T-helper 1 cell treated with Interleukin-12 subunit alpha and Interleukin-12 subunit beta and Interleukin-4 antibody, amounts not matched to agents 30 ng/mL and 1 ng/mL, for 36 hours (primary cell): ENCODE measurements at regions not wholly inside any gene's neighbourhood (a gene's known extent, or its start where the extent isn't known, plus 50 kb on each side); places are given as distances from the start of the nearest gene placed in this dataset.
"Not testable (repeated sequence)": the region's sequence is repeated elsewhere in the genome, so short reads cannot be mapped to it uniquely, and the experiment has no call there.

Source experiments
- intact Hi-C: fragments of 100-400 bp; cut with micrococcal nuclease; formaldehyde crosslinking; loops from one replicate; pipeline ENCODE4 v1.15.1; 2024

DNA sequence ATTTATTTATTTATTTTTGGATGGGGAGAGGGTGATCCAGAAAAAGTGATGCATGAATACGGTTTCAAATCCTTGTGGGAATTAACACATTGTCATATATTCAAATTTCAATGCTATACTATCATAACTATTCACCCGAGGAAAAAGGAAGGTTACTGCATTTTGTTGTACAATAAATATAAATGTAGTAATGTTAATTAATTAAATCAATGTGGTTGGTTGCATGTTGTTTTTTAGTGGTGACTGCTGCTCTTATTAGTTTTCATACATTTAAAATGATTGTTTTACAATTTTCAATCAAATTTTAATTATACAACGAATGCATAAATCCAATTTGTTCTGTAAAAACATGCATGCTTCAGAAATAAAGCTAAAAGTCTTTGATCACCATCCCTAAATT is 180.5 kb downstream of the ZFP64 start:
- intact Hi-C loops, result no loop called here

DNA sequence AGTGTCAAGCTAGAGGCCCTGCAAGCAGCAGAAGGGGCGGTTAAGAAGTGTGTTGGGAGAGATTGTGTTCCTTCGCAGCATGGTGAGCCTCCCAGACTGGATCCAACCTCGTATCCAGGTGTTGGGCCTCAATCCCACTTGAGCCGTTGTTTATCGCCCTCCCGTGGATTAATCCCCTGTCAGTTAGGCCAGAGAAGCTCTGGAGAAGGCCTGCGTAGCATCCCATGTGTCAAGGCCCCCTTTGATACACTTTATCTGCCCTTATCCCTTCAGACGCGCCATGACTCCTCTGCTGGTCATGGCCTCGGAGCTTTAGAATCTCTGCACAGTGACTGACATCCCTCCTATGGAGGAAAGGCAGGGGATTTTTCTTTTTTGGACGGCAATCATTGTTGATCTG is 181.0 kb downstream of the ZFP64 start:
- intact Hi-C loops, result no loop called here

DNA sequence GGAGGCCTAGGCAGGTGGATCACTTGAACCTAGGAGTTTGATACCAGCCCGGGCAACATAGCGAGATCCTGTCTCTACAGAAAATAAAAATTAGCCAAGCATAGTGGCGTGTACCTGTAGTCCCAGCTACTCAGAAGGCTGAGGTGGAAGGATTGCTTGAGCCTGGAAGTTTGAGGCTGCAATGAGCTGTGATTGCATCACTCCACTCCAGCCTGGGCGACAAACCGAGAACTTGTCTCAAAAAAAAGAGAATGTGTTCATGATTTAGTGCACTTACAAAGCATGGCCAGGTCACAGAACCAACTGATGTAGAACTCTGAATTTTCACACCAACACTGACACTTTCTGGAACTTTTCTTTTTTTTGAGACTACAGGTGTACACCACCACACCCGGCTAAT is 182.7 kb downstream of the ZFP64 start:
- intact Hi-C loops, result no loop called here

DNA sequence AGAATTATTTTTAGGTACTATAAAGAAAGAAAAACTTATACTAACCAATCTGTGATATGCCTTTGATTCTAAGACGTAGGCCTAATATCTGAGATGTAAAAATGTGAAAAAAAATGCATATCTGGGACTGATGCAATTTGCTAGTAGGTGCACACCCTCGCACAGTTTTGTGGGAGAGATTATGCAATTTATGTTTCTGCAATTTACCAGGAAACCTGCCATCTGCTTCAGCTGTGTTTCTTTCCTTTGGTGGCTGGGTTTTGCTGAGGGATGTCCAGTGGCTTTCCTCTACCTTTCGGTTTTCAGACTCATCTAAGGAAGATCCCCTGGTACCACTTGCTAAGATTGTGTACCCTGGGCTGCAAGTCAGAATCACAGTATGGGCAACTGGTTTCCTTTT is 186.9 kb downstream of the ZFP64 start:
- intact Hi-C loops, result no loop called here

- intact Hi-C loops, result no loop called here
These were observed 187.6 kb downstream of the ZFP64 start for GRCh38 chr20:52004018-52004417.

GRCh38 chr20:52003415-52003814 is 188.2 kb downstream of the ZFP64 start:
- intact Hi-C loops, result no loop called here

DNA sequence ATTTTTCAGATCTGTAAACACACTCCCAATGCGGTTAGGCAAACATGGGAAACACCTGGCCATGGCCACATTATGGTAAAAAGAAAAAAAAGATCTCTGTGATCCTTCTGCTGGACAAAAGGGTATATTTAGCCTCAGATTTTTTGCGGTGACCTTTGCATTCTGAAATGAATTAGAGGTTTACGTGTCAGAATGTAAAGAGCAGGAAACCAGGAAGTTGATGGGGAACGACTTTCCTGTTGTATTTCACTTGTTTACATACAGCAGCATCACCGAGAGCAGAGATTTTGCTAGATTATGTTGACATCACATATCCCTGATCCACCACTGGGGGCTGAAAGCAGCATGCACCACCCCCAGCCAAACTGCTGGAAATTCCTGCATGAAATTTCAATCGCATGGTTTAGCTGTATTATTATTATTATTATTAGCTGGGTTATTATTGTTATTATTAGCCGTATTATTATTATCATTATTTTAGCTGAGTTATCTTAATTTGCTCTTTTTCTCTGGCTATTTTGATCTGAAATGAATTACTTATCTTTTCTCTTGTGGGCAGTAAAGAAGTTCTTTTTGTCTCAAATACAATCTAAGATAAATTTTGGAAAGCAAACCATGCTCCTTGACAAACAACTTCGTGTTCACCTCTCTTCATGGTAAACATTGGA is 189.4 kb downstream of the ZFP64 start:
- intact Hi-C loops, result no loop called here

DNA sequence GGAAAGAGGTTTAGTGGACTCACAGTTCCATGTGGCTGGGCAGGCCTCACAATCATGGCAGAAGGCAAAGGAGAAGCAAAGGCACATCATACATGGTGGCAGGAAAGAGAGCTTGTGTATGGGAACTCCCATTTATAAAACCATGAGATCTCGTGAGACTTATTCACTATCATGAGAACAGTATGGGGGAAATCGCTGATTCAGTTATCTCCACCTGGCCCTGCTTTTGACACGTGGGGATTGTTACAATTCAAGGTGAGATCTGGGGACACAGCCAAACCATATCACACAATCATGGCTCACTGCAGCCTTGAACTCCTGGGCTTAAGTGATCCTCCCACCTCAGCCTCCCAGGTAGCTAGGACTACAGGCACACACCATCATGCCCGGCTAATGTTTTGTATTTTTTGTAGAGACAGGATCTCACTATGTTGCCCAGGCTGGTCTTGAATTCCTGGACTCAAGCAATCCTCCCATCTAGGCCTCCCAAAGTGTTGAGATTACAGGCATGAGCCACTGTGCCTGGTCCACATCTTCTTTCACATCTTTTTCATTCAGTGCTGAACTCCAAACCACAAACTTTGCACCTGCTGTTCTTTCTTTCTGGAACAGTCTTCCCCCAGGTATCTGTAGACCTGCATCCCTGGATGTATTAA is 194.2 kb downstream of the ZFP64 start:
- intact Hi-C loops, result not testable (repeated sequence)

DNA sequence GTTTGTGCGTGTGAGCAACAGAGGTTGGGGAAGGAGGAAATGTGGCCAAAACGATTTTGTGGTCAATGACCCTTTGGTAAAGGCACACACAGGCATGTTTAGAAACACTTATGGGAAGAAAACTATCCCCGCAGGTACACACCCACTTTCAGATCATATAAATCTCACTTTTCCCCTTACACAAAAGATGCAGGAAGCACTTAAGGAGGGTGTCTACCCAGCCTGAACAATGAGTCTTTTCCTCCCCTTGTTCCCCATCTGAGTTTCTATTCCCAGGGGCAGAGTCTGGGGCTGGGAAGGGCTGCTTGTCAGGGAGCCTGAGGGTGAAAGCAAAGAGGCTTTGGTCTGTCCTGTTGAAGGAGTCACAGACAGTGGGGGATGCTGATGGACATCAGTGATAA is 193.2 kb upstream of the SALL4 start:
- intact Hi-C loops, result no loop called here

- intact Hi-C loops, result no loop called here
These were observed 192.6 kb upstream of the SALL4 start for GRCh38 chr20:51994751-51995417.

DNA sequence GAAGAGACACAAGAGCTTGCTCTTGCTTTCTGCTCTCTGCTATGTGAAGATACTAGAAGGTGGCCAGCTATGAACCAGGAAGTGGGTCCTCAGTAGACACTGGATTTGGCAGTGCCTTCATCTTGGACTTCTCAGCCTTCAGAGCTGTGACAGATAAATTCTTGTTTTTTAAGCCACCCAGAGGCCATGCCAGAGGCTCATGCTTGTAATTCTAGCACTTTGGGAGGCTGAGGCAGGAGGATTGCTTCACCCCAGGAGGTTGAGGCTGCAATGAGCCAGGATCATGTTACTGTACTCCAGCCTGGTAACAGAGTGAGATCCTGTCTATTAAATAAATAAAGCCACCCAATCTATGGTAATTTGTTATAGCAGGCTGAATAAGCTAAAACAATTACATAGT is 185.5 kb upstream of the SALL4 start:
- intact Hi-C loops, result no loop called here

DNA sequence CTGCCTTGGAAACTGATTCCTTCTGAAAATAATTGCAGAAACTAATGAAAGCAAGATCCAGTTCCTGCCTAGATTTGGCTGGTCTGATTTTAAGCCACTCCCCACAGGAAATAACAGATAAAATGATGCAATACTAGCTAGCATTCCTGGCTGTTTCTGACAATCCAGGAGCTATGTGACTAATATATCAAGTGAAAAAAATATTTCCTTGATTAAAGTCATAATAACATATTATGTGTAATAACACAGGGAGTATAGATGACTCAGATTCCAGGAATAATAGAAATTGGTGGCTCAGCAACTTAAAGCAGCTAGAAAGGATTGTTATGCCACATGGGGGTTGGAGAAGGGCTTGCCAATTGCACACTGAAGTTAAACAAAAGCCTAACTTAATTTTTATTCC is 182.7 kb upstream of the SALL4 start:
- intact Hi-C loops, result no loop called here

GRCh38 chr20:51980277-51980676 is 178.0 kb upstream of the SALL4 start:
- intact Hi-C loops, result no loop called here

GRCh38 chr20:51979226-51979625 is 176.9 kb upstream of the SALL4 start:
- intact Hi-C loops, result no loop called here

DNA sequence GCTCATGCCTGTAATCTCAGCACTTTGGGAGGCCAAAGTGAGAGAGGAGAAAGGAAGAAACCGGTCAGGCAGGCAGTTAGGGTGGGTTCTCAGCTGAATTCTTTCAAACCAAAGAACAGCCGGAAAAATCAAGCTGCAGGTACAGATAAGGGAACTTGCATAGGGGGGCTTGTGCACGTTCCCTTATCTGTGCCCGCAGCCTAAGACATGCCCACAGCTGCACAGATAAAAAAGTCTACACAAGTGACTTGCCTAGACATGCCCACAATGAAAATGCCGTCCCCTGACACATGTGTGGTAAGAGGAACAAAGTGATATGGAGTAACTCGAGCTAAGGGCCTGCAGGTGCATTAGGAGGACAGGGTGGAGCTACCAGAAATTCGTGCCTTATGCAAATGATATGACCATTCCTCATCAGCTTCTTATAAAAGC is 175.8 kb upstream of the SALL4 start:
- intact Hi-C loops, result no loop called here

- intact Hi-C loops, result no loop called here
These were observed 169.7 kb upstream of the SALL4 start for GRCh38 chr20:51972056-51972455.

DNA sequence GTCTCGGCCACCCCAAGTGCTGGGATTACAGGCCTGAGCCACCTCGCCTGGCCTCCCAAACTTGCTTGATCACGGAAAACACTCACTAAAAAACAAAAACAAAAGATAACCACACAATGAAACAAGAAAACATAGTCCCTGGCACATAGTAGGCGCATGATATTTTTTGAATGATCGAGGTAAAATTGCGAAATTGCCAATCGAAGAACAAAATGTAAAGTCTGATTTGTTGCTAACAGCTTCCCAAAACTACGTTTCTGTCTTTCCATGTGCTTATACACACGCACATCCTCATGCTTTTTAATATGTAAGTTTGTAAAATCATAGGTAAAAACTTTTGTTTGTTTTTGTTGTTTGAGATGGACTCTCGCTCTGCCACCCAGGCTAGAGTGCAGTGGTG is 168.5 kb upstream of the SALL4 start:
- intact Hi-C loops, result no loop called here

DNA sequence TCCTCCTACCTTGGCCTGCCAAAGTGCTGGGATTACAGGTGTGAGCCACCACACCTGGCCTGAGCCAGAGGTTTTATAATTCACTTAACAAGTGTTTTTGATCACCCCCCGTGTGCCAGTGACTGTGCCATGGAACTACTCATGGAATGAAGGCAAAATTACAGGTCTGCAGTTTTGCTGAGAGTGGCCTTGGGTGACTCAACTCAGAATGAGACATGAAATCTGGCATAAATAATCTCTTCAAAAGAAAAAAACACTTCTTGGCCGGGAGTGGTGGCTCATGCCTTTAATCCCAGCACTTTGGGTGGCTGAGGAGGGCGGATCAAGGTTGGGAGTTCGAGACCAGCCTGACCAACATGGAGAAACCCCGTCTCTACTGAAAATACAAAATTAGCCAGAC is 166.9 kb upstream of the SALL4 start:
- intact Hi-C loops, result no loop called here

DNA sequence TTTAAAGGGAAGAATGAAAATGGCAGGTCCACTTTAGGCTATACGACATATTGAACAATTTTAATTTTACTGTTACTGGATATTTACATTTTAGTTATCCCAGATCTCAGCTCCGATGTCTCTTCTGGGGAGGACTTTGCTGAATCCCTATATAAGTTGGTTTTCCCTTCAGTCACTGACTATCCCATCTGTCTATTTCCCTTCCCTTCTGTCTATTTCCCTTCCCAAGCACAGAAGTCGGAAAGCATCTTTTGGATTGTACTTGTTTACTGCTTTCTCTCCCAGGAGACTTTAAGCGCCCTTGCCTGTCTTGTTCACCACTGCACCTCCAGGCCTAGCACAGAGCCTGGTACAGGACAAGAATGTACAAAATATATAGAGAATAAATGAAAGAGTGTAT is 165.8 kb upstream of the SALL4 start:
- intact Hi-C loops, result no loop called here

DNA sequence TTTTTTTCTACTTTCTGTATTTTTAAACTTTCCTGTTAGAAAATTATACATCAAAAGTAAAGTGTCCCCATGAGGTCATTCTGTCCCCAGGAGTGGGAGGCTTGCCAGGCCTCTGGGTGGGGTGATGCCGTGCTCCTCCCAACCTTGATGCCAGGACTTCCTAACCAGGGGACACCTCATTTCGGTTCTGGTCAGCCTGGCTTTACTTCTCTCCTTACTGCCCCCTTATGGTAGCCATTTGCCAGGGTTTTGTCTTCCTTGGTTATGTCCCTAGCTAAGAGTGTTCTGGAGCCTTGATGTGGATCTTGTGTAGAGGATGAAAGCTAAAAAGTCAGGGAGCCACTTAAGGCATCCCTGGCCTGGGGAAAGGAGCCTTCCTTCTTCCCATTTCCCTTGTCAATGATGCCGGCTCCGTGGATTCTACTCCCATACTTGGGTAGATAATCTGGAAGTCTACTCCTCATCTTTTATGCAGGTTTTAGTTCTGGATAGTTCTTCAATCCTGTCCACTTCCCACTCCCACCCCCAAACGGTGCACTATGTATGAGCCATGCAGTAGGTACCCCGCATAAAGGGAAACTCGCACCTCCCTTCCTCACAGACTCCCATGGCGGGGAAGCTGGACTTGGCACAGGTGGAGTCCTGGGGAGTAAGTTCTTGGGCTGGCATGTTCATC is 164.1 kb upstream of the SALL4 start:
- intact Hi-C loops, result no loop called here

DNA sequence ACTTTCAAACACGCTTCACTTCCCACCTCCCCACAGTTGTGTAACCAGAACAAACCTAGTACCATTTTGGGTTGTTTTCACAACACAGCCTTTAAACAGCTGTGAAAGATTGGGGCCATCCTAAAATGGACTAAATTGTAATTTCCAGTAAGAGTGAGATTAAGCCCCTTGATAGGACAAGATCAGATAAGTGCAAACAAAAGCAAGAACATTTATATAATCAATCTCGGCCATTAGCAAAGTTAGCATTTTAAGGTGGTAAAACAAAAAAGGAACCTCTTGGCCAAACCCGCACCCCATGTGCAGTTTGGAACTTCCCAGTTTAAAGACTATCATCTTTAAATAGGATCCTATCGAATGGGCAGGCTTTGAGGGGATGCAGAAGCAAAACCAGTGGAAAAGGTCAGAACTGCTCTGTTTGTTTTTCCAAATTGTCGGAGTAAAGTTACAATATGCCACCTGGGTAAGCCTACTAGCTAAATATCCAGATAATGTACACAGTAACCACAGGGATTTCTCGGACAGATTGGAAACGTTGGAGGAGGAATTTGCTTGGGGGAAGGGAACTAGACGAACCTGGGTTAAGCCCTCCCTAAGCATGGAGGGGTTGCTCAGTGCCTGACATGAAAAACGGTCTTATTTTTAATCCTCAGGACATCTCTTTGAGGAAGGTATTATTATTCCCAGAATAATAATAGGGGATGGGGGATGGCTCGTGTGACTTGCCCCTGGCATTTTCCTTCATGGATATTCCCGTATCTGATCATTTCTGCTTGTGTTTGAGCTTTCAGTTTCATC is 159.8 kb upstream of the SALL4 start:
- intact Hi-C loops, result no loop called here
